ENCODE measurements at regions not wholly inside any gene's neighbourhood (a gene's known extent, or its start where the extent isn't known, plus 50 kb on each side); places are given as distances from the start of the nearest gene placed in this dataset.

DNA sequence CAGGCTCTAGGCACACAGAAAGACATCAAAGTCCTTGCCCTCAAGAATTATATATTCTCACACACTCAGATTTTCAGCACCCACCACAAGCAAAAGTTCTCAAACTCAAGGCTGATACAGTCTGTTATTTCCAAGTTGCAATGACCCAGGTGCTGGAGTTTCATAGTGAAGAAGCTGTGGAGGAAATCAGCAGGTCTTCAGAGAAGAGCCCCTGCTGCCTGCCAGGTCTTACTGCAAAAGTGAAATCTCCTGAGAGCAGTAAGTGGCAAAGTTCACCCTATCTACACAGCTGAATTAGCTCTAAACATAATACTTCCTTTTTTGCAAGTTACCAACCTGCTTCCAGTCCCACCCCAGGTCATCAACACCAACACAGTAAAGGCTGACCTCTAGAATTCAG lies 64.6 kb downstream of the RPL27A start:
- H3K9me3 ChIP-seq (ENCODE audit: control insufficient read depth, low read length), result no peaks in the 10 kb centered on the region
- no peak overlapping the region for H2BK12ac ChIP-seq (ENCODE audit: low read length in 2 of 2)
- H2AFZ ChIP-seq (ENCODE audit: low read depth, low read length), result no peak overlapping the region
- H3K27ac ChIP-seq (ENCODE audit: low read length, poor library complexity, severe bottlenecking), result no peak overlapping the region
- no peak overlapping the region for H3K4me2 ChIP-seq (ENCODE audit: low read length, poor library complexity, severe bottlenecking)
- no peaks in the 10 kb centered on the region for H3K27me3 ChIP-seq (ENCODE audit: control insufficient read depth in 1 of 2, insufficient read depth in 1 of 2, low read length in 2 of 2)
- no peak overlapping the region for H2AK5ac ChIP-seq (ENCODE audit: low read length, severe bottlenecking)
- H3K4me1 ChIP-seq (ENCODE audit: control insufficient read depth, insufficient read depth, low read depth, low read length), result peaks cover 11% of the 10 kb centered on the region
- H3K14ac ChIP-seq (ENCODE audit: low read length in 2 of 2), result no peak overlapping the region
- DNase-seq, result no peak
- no peak overlapping the region for H3K9ac ChIP-seq (ENCODE audit: low read length)
- H3K4me3 ChIP-seq (ENCODE audit: insufficient read depth in 1 of 2, low read depth in 1 of 2, low read length in 2 of 2), result no peak overlapping the region
- peaks cover 35% of the 10 kb centered on the region for H3K79me1 ChIP-seq (replicated peaks; ENCODE audit: low read length, poor library complexity, severe bottlenecking)
- no peak overlapping the region for H3K23ac ChIP-seq (ENCODE audit: low read length in 2 of 2)
- no peak overlapping the region for H2BK120ac ChIP-seq (ENCODE audit: low read depth, low read length)
- no peak overlapping the region for H2BK5ac ChIP-seq (ENCODE audit: low read depth, low read length, poor library complexity, severe bottlenecking)
- no peak overlapping the region for H3K18ac ChIP-seq (ENCODE audit: low read depth in 1 of 2, low read length in 2 of 2)
- no peak overlapping the region for H4K91ac ChIP-seq (ENCODE audit: low read length)
- peaks cover 6 to 53% of the 10 kb centered on the region in 2 experiments for H3K36me3 ChIP-seq (ENCODE audit: control insufficient read depth in 1 of 2, insufficient read depth in 2 of 2, low read depth in 1 of 2, low read length in 2 of 2)
- no peak overlapping the region for H4K8ac ChIP-seq (ENCODE audit: low read length)
- no peak overlapping the region for H2BK15ac ChIP-seq (ENCODE audit: low read depth, poor library complexity, severe bottlenecking)
- no peak overlapping the region for H3K4ac ChIP-seq (ENCODE audit: low read depth in 1 of 2, low read length in 2 of 2)

DNA sequence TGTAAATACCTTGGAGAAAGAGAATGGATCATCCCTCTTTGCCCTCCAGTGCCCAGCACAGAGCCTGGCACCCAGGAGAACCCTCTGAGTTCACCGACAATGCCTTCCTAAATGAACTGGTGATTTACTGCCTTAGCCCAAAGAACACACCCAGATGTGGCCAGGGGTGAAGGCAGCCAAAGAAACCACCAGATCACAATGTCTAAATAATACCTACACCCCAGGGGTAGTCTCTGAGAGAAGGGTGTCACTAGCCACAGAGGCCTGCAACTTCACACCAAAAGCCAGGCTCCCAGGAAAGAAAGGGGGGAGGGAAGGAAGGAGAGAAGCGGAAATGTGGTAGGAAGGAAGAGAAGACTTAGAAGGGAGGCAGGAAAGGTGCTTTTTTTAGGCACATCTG lies 65.7 kb downstream of the RPL27A start:
- no peak overlapping the region for H3K18ac ChIP-seq (ENCODE audit: low read depth in 1 of 2, low read length in 2 of 2)
- no peak for DNase-seq
- no peaks in the 10 kb centered on the region for H3K27me3 ChIP-seq (ENCODE audit: control insufficient read depth in 1 of 2, insufficient read depth in 1 of 2, low read length in 2 of 2)
- H3K4me1 ChIP-seq (ENCODE audit: control insufficient read depth, insufficient read depth, low read depth, low read length), result peaks cover 11% of the 10 kb centered on the region
- peaks cover 6 to 48% of the 10 kb centered on the region in 2 experiments for H3K36me3 ChIP-seq (ENCODE audit: control insufficient read depth in 1 of 2, insufficient read depth in 2 of 2, low read depth in 1 of 2, low read length in 2 of 2)
- H3K4me2 ChIP-seq (ENCODE audit: low read length, poor library complexity, severe bottlenecking), result no peak overlapping the region
- H2BK12ac ChIP-seq (ENCODE audit: low read length in 2 of 2), result no peak overlapping the region
- H4K8ac ChIP-seq (ENCODE audit: low read length), result no peak overlapping the region
- H3K9ac ChIP-seq (ENCODE audit: low read length), result no peak overlapping the region
- H4K91ac ChIP-seq (ENCODE audit: low read length), result no peak overlapping the region
- no peak overlapping the region for H2BK15ac ChIP-seq (ENCODE audit: low read depth, poor library complexity, severe bottlenecking)
- 96% methylated on average over 2 of the region's 2 CpGs for WGBS
- no peak overlapping the region for H3K14ac ChIP-seq (ENCODE audit: low read length in 2 of 2)
- no peak overlapping the region for H3K4ac ChIP-seq (ENCODE audit: low read depth in 1 of 2, low read length in 2 of 2)
- no peaks in the 10 kb centered on the region for H3K9me3 ChIP-seq (ENCODE audit: control insufficient read depth, low read length)
- H2BK5ac ChIP-seq (ENCODE audit: low read depth, low read length, poor library complexity, severe bottlenecking), result no peak overlapping the region
- no peak overlapping the region for H2AK5ac ChIP-seq (ENCODE audit: low read length, severe bottlenecking)
- no peak overlapping the region for H3K27ac ChIP-seq (ENCODE audit: low read length, poor library complexity, severe bottlenecking)
- no peak overlapping the region for H3K4me3 ChIP-seq (ENCODE audit: insufficient read depth in 1 of 2, low read depth in 1 of 2, low read length in 2 of 2)
- no peak overlapping the region for H2BK120ac ChIP-seq (ENCODE audit: low read depth, low read length)
- H3K79me1 ChIP-seq (replicated peaks; ENCODE audit: low read length, poor library complexity, severe bottlenecking), result peaks cover 35% of the 10 kb centered on the region
- H3K23ac ChIP-seq (ENCODE audit: low read length in 2 of 2), result no peak overlapping the region
- no peak overlapping the region for H2AFZ ChIP-seq (ENCODE audit: low read depth, low read length)

DNA sequence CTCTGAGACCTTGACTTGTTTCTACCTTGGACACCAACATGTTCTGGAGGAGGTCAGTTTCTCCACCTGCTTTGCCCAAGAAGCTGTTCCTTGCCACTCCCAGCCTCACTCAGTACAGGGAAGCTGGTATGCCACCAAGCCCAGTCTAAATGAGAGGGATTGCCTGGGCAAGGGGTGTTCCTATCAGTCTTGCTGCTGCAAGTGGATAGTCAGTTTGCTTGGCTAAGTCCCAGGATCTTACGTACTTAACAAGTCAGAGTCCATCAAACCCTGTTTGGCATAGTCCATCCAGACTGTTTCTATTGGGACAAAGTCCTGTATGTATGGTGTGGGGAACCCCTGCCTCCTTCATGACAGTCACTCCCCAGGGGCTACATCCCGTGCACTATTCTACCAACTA lies 66.6 kb downstream of the RPL27A start:
- H3K4ac ChIP-seq (ENCODE audit: low read depth in 1 of 2, low read length in 2 of 2), result no peak overlapping the region
- H2BK5ac ChIP-seq (ENCODE audit: low read depth, low read length, poor library complexity, severe bottlenecking), result no peak overlapping the region
- peaks cover 33% of the 10 kb centered on the region for H3K79me1 ChIP-seq (replicated peaks; ENCODE audit: low read length, poor library complexity, severe bottlenecking)
- H2BK12ac ChIP-seq (ENCODE audit: low read length in 2 of 2), result no peak overlapping the region
- no peak overlapping the region for H4K8ac ChIP-seq (ENCODE audit: low read length)
- no peak overlapping the region for H2AK5ac ChIP-seq (ENCODE audit: low read length, severe bottlenecking)
- no peak overlapping the region for H4K91ac ChIP-seq (ENCODE audit: low read length)
- no peak overlapping the region for H2BK15ac ChIP-seq (ENCODE audit: low read depth, poor library complexity, severe bottlenecking)
- H3K18ac ChIP-seq (ENCODE audit: low read depth in 1 of 2, low read length in 2 of 2), result no peak overlapping the region
- H3K4me3 ChIP-seq (ENCODE audit: insufficient read depth in 1 of 2, low read depth in 1 of 2, low read length in 2 of 2), result no peak overlapping the region
- H3K4me1 ChIP-seq (ENCODE audit: control insufficient read depth, insufficient read depth, low read depth, low read length), result peaks cover 11% of the 10 kb centered on the region
- H2BK120ac ChIP-seq (ENCODE audit: low read depth, low read length), result no peak overlapping the region
- H2AFZ ChIP-seq (ENCODE audit: low read depth, low read length), result no peak overlapping the region
- no peaks in the 10 kb centered on the region for H3K9me3 ChIP-seq (ENCODE audit: control insufficient read depth, low read length)
- no peak overlapping the region for H3K9ac ChIP-seq (ENCODE audit: low read length)
- no peak overlapping the region for H3K23ac ChIP-seq (ENCODE audit: low read length in 2 of 2)
- H3K14ac ChIP-seq (ENCODE audit: low read length in 2 of 2), result no peak overlapping the region
- H3K27me3 ChIP-seq (ENCODE audit: control insufficient read depth in 1 of 2, insufficient read depth in 1 of 2, low read length in 2 of 2), result no peaks in the 10 kb centered on the region
- DNase-seq, result no peak
- no peak overlapping the region for H3K27ac ChIP-seq (ENCODE audit: low read length, poor library complexity, severe bottlenecking)
- H3K36me3 ChIP-seq (ENCODE audit: control insufficient read depth in 1 of 2, insufficient read depth in 2 of 2, low read depth in 1 of 2, low read length in 2 of 2), result peaks cover 6 to 48% of the 10 kb centered on the region in 2 experiments
- 100% methylated on average over 1 of the region's 2 CpGs for whole genome bisulfite sequencing
- H3K4me2 ChIP-seq (ENCODE audit: low read length, poor library complexity, severe bottlenecking), result no peak overlapping the region

DNA sequence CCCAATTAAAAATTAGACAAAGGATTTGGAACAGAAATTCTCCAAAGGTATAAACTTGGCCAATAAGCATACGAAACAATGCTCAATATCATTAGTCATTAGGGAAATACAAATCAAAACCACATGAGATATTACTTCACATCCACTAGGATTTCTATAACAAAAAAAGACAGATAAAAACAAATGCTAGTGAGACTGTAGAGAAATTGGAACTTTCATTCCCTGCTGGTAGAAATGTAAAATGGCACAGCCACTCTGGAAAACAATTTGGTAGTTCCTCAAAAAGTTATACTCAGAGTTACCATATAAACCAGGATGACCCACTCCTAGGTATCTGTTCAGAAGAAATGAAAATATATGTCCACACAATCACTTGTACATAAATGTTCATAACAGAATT lies 71.6 kb downstream of the RPL27A start:
- no peak overlapping the region for H2AK5ac ChIP-seq (ENCODE audit: low read length, severe bottlenecking)
- no peak overlapping the region for H2BK5ac ChIP-seq (ENCODE audit: low read depth, low read length, poor library complexity, severe bottlenecking)
- no peak overlapping the region for H3K18ac ChIP-seq (ENCODE audit: low read depth in 1 of 2, low read length in 2 of 2)
- H4K8ac ChIP-seq (ENCODE audit: low read length), result no peak overlapping the region
- no peak overlapping the region for H2AFZ ChIP-seq (ENCODE audit: low read depth, low read length)
- no peak overlapping the region for H2BK15ac ChIP-seq (ENCODE audit: low read depth, poor library complexity, severe bottlenecking)
- peaks cover 6 to 14% of the 10 kb centered on the region in 2 experiments for H3K36me3 ChIP-seq (ENCODE audit: control insufficient read depth in 1 of 2, insufficient read depth in 2 of 2, low read depth in 1 of 2, low read length in 2 of 2)
- H3K4me1 ChIP-seq (ENCODE audit: control insufficient read depth, insufficient read depth, low read depth, low read length), result peaks cover 15% of the 10 kb centered on the region
- no peak overlapping the region for H2BK12ac ChIP-seq (ENCODE audit: low read length in 2 of 2)
- no peak overlapping the region for H3K4me3 ChIP-seq (ENCODE audit: insufficient read depth in 1 of 2, low read depth in 1 of 2, low read length in 2 of 2)
- H4K91ac ChIP-seq (ENCODE audit: low read length), result no peak overlapping the region
- no peak overlapping the region for H2BK120ac ChIP-seq (ENCODE audit: low read depth, low read length)
- no peak overlapping the region for H3K23ac ChIP-seq (ENCODE audit: low read length in 2 of 2)
- no peak overlapping the region for H3K14ac ChIP-seq (ENCODE audit: low read length in 2 of 2)
- H3K27me3 ChIP-seq (ENCODE audit: control insufficient read depth in 1 of 2, insufficient read depth in 1 of 2, low read length in 2 of 2), result no peaks in the 10 kb centered on the region
- H3K4ac ChIP-seq (ENCODE audit: low read depth in 1 of 2, low read length in 2 of 2), result no peak overlapping the region
- no peak overlapping the region for H3K4me2 ChIP-seq (ENCODE audit: low read length, poor library complexity, severe bottlenecking)
- peaks cover 18% of the 10 kb centered on the region for H3K79me1 ChIP-seq (replicated peaks; ENCODE audit: low read length, poor library complexity, severe bottlenecking)
- 100% methylated on average over 1 of the region's 1 CpG for WGBS
- H3K27ac ChIP-seq (ENCODE audit: low read length, poor library complexity, severe bottlenecking), result no peak overlapping the region
- H3K9me3 ChIP-seq (ENCODE audit: control insufficient read depth, low read length), result no peaks in the 10 kb centered on the region
- no peak overlapping the region for H3K9ac ChIP-seq (ENCODE audit: low read length)
- no peak for DNase-seq
